GM12878 (cell line): ENCODE measurements at regions not wholly inside any gene's neighbourhood (a gene's known extent, or its start where the extent isn't known, plus 50 kb on each side); places are given as distances from the start of the nearest gene placed in this dataset.

Experiments
- ATAC-seq: fragments of 200-7000 bp; cut with Tn5 transposase; 3 replicates; pipeline ENCODE4 v1.9.1; 2020; ENCODE audit warnings: mild to moderate bottlenecking, moderate library complexity
- BruUV-seq: library from RNA; stranded (reverse); fragments of 400-500 nt; replicated peaks from 2 replicates; lab custom pipeline; 2021; lab: Mats Ljungman, UMichigan
- CTCF ChIA-PET: fragments of 300-600 bp; sonication (Branson Sonifier 250); formaldehyde crosslinking; extraction: SDS; loops from one replicate; lab custom pipeline; 2021; ENCODE audit warnings: inconsistent platforms; lab: Yijun Ruan, JAX
- POLR2A ChIA-PET: fragments of 350-600 bp; formaldehyde crosslinking; extraction: SDS; loops from one replicate; lab custom pipeline; 2021; ENCODE audit warnings: inconsistent platforms; lab: Charles Lee
- RAD21 ChIA-PET: fragments of 300-600 bp; sonication (Branson Sonifier 250); formaldehyde crosslinking; loops from one replicate; lab custom pipeline; 2023; ENCODE audit warnings: antibody characterized with exemption; ENCODE audit not compliant: unreplicated experiment; lab: Charles Lee
- SMC1A ChIA-PET: fragments of 300-600 bp; sonication (Branson Sonifier 250); formaldehyde crosslinking; loops from one replicate; lab custom pipeline; 2023; ENCODE audit not compliant: unreplicated experiment, uncharacterized antibody; lab: Charles Lee
- DNase-seq: peaks from one replicate; pipeline ENCODE4 v3.0.0-alpha.2; 2011; ENCODE audit warnings: low read depth, low spot score
- FAIRE-seq: peaks from 3 replicates; lab custom pipeline; 2011; peaks lifted over from hg19 to GRCh38; lab: Jason Lieb, UNC
- H2AFZ ChIP-seq: 2 replicates; pipeline ENCODE4 v1.6.0; 2011; ENCODE audit warnings: low read depth, low read length, control low read depth; ENCODE audit not compliant: control insufficient read depth
- H3K27ac ChIP-seq: 2 replicates; pipeline ENCODE4 v1.5.1; 2011; ENCODE audit warnings: control low read depth; ENCODE audit not compliant: control insufficient read depth, insufficient read depth
- H3K27me3 ChIP-seq, 2 experiments: replicated peaks in 1 of 2; 2 replicates each; pipeline versions ENCODE4 v1.6.0 to v1.6.1; 2011; ENCODE audit warnings: low read length in 1 of 2; ENCODE audit not compliant: control insufficient read depth in 2 of 2, insufficient read depth in 2 of 2
- H3K36me3 ChIP-seq, 2 experiments: 2 replicates each; pipeline ENCODE4 v1.5.1; 2011; ENCODE audit warnings: low read length in 1 of 2; ENCODE audit not compliant: control insufficient read depth in 2 of 2, insufficient read depth in 2 of 2
- H3K4me1 ChIP-seq: 2 replicates; pipeline ENCODE4 v1.6.1; 2011; ENCODE audit warnings: mild to moderate bottlenecking, low read length, moderate library complexity, mixed read lengths; ENCODE audit not compliant: control insufficient read depth, insufficient read depth
- H3K4me2 ChIP-seq: 2 replicates; pipeline ENCODE4 v1.6.0; 2011; ENCODE audit warnings: control low read depth; ENCODE audit not compliant: control insufficient read depth, insufficient read depth
- H3K4me3 ChIP-seq: fragments of 200-600 bp; sonication (generic); 2 replicates; pipeline ENCODE4 v1.5.1; 2016
- H3K79me2 ChIP-seq: 2 replicates; pipeline ENCODE4 v1.6.0; 2011; ENCODE audit warnings: low read length; ENCODE audit not compliant: control insufficient read depth, insufficient read depth
- H3K9ac ChIP-seq: 2 replicates; pipeline ENCODE4 v1.8.0; 2011; ENCODE audit warnings: low read length, control low read depth, mixed read lengths; ENCODE audit not compliant: control insufficient read depth, insufficient read depth
- H3K9me3 ChIP-seq: replicated peaks from 3 replicates; pipeline ENCODE4 v1.5.1; 2011; ENCODE audit warnings: mild to moderate bottlenecking, low read length; ENCODE audit not compliant: control insufficient read depth, insufficient read depth
- H4K20me1 ChIP-seq: 2 replicates; pipeline ENCODE4 v1.6.0; 2011; ENCODE audit not compliant: control insufficient read depth, insufficient read depth
- ASH2L ChIP-seq: fragments of 300-600, 200-600 bp; sonication (generic); IDR thresholded peaks from 2 replicates; pipeline ENCODE4 v1.6.1; 2017; ENCODE audit warnings: low read depth, mild to moderate bottlenecking, borderline replicate concordance
- CBX5 ChIP-seq: sonication (generic); IDR thresholded peaks from 2 replicates; pipeline ENCODE4 v1.6.1; 2016; ENCODE audit warnings: low read depth, moderate library complexity, mild to moderate bottlenecking, inconsistent platforms
- CHD1 ChIP-seq: IDR thresholded peaks from 2 replicates; pipeline ENCODE4 v1.6.1; 2012; ENCODE audit warnings: low read depth, low read length, improper control_type of control experiment
- CREB1 ChIP-seq: IDR thresholded peaks from 2 replicates; pipeline ENCODE4 v1.6.1; 2012; ENCODE audit warnings: low read depth, mild to moderate bottlenecking, inconsistent platforms
- EZH2 ChIP-seq: IDR thresholded peaks from 2 replicates; pipeline ENCODE4 v1.6.1; 2012; ENCODE audit warnings: low read depth, mild to moderate bottlenecking, control low read depth, inconsistent platforms, low read length, borderline replicate concordance; ENCODE audit not compliant: control insufficient read depth
- MEF2A ChIP-seq: IDR thresholded peaks from 2 replicates; pipeline ENCODE4 v1.6.1; 2011; ENCODE audit warnings: low read depth, mild to moderate bottlenecking, low read length, moderate library complexity; ENCODE audit not compliant: insufficient read depth
- MTA2 ChIP-seq: fragments of 450-650 bp; IDR thresholded peaks from 2 replicates; pipeline ENCODE4 v1.6.1; 2016; ENCODE audit warnings: low read depth, mild to moderate bottlenecking, moderate library complexity
- MYC ChIP-seq: IDR thresholded peaks from 2 replicates; pipeline ENCODE4 v1.6.1; 2011; ENCODE audit warnings: mild to moderate bottlenecking, low read length, moderate library complexity, inconsistent platforms; ENCODE audit not compliant: insufficient read depth, insufficient replicate concordance, insufficient read length, severe bottlenecking
- NRF1 ChIP-seq: conservative IDR thresholded peaks from 2 replicates; pipeline ENCODE4 v1.6.1; 2011; ENCODE audit warnings: mild to moderate bottlenecking, low read depth, low read length, improper control_type of control experiment
- POU2F2 ChIP-seq: IDR thresholded peaks from 3 replicates; pipeline ENCODE4 v1.6.1; 2011; ENCODE audit warnings: low read depth, mild to moderate bottlenecking, low read length, borderline replicate concordance
- SMC3 ChIP-seq: IDR thresholded peaks from 2 replicates; pipeline ENCODE4 v1.6.1; 2011; ENCODE audit warnings: low read length, improper control_type of control experiment, borderline replicate concordance
- SREBF2 ChIP-seq: IDR thresholded peaks from 2 replicates; pipeline ENCODE4 v1.6.1; 2012; ENCODE audit warnings: mild to moderate bottlenecking, low read length
- TBL1XR1 ChIP-seq: IDR thresholded peaks from 2 replicates; pipeline ENCODE4 v1.6.1; 2012; ENCODE audit warnings: low read depth, low read length, improper control_type of control experiment
- ZNF384 ChIP-seq: IDR thresholded peaks from 2 replicates; pipeline ENCODE4 v1.6.1; 2012; ENCODE audit warnings: low read depth, mild to moderate bottlenecking, low read length, improper control_type of control experiment, borderline replicate concordance
- WGBS: methylation state at CpG from one replicate; pipeline ENCODE4 v1.1.6; 2016; ENCODE audit warnings: low lambda C conversion rate; ENCODE audit not compliant: insufficient replicate concordance, insufficient coverage; ENCODE audit errors: missing lambda C conversion rate; 5-methylcytosine and 5-hydroxymethylcytosine counted together
- in situ Hi-C: fragments of 300-500 bp; cut with MboI; formaldehyde crosslinking; loops from 9 replicates; pipeline ENCODE4 v1.14.3; 2018; ENCODE audit warnings: mixed read lengths
- intact Hi-C: fragments of 100-400 bp; cut with micrococcal nuclease; formaldehyde crosslinking; loops from one replicate; pipeline ENCODE4 v1.14.2; 2022; ENCODE audit not compliant: unreplicated experiment
- TF ChIP-seq, protein P1 (sequence below): IDR thresholded peaks from 2 replicates; pipeline ENCODE4 v1.6.1; 2012; ENCODE audit warnings: low read depth, low read length, improper control_type of control experiment
- TF ChIP-seq, protein P2 (sequence below): fragments of 450-650 bp; IDR thresholded peaks from 2 replicates; pipeline ENCODE4 v1.6.1; 2017; ENCODE audit warnings: mild to moderate bottlenecking
- TF ChIP-seq, protein P3 (sequence below): fragments of 450-650 bp; formaldehyde crosslinking; IDR thresholded peaks from 2 replicates; pipeline ENCODE4 v1.4.0; 2022; ENCODE audit warnings: mild to moderate bottlenecking, moderate library complexity
- TF ChIP-seq, protein P4 (sequence below): IDR thresholded peaks from 2 replicates; pipeline ENCODE4 v1.6.1; 2012; ENCODE audit warnings: low read length, inconsistent platforms

DNA sequence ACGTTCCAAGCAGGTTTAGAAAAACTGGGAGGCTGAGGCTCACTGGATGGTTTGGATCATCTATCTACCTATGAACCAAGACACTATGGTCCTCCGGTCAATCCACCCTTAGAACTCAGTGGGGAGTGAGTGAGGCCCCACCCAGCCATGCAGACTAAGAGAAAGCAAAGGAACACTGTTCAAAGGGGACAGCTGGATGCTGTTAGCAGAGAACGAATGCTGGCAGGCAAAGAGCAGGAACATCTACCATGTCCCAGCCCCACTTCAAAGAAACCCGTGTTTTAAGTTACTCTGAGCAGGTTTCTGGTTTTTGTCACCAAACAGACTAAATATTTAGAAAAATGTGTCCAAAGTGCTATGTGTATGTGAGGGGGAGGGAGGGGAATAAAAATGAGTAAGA is 183.4 kb upstream of the XYLT1 start:
- ChIA-PET CTCF (no interaction called here), RAD21 (no interaction called here), POLR2A (no interaction called here), SMC1A (no interaction called here)
- no peaks in the 10 kb centered on the region for H3K9me3 ChIP-seq
- no peak overlapping the region for H2AFZ ChIP-seq
- TF ChIP-seq, protein P1, sequence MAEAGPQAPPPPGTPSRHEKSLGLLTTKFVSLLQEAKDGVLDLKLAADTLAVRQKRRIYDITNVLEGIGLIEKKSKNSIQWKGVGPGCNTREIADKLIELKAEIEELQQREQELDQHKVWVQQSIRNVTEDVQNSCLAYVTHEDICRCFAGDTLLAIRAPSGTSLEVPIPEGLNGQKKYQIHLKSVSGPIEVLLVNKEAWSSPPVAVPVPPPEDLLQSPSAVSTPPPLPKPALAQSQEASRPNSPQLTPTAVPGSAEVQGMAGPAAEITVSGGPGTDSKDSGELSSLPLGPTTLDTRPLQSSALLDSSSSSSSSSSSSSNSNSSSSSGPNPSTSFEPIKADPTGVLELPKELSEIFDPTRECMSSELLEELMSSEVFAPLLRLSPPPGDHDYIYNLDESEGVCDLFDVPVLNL = no peak
- no peak for TF ChIP-seq NRF1
- TF ChIP-seq, protein P2, sequence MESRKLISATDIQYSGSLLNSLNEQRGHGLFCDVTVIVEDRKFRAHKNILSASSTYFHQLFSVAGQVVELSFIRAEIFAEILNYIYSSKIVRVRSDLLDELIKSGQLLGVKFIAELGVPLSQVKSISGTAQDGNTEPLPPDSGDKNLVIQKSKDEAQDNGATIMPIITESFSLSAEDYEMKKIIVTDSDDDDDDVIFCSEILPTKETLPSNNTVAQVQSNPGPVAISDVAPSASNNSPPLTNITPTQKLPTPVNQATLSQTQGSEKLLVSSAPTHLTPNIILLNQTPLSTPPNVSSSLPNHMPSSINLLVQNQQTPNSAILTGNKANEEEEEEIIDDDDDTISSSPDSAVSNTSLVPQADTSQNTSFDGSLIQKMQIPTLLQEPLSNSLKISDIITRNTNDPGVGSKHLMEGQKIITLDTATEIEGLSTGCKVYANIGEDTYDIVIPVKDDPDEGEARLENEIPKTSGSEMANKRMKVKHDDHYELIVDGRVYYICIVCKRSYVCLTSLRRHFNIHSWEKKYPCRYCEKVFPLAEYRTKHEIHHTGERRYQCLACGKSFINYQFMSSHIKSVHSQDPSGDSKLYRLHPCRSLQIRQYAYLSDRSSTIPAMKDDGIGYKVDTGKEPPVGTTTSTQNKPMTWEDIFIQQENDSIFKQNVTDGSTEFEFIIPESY = no peak
- no peak for TF ChIP-seq MTA2
- TF ChIP-seq MEF2A = no peak
- TF ChIP-seq MYC = no peak
- no peak for TF ChIP-seq POU2F2
- TF ChIP-seq TBL1XR1 = no peak
- TF ChIP-seq CHD1 = no peak
- TF ChIP-seq CREB1 = no peak
- TF ChIP-seq CBX5 = no peak
- no peak for TF ChIP-seq ZNF384
- no peak for TF ChIP-seq SREBF2
- TF ChIP-seq ASH2L = no peak
- TF ChIP-seq SMC3 = no peak
- TF ChIP-seq EZH2 = no peak
- TF ChIP-seq, protein P3, sequence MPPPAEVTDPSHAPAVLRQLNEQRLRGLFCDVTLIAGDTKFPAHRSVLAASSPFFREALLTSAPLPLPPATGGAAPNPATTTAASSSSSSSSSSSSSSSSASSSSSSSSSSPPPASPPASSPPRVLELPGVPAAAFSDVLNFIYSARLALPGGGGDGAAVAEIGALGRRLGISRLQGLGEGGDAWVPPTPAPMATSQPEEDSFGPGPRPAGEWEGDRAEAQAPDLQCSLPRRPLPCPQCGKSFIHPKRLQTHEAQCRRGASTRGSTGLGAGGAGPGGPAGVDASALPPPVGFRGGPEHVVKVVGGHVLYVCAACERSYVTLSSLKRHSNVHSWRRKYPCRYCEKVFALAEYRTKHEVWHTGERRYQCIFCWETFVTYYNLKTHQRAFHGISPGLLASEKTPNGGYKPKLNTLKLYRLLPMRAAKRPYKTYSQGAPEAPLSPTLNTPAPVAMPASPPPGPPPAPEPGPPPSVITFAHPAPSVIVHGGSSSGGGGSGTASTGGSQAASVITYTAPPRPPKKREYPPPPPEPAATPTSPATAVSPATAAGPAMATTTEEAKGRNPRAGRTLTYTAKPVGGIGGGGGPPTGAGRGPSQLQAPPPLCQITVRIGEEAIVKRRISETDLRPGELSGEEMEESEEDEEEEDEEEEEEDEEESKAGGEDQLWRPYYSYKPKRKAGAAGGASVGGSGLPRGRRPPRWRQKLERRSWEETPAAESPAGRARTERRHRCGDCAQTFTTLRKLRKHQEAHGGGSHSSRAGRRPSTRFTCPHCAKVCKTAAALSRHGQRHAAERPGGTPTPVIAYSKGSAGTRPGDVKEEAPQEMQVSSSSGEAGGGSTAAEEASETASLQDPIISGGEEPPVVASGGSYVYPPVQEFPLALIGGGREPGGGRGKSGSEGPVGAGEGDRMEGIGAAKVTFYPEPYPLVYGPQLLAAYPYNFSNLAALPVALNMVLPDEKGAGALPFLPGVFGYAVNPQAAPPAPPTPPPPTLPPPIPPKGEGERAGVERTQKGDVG (CRISPR knock-in tag) = no peak
- TF ChIP-seq, protein P4, sequence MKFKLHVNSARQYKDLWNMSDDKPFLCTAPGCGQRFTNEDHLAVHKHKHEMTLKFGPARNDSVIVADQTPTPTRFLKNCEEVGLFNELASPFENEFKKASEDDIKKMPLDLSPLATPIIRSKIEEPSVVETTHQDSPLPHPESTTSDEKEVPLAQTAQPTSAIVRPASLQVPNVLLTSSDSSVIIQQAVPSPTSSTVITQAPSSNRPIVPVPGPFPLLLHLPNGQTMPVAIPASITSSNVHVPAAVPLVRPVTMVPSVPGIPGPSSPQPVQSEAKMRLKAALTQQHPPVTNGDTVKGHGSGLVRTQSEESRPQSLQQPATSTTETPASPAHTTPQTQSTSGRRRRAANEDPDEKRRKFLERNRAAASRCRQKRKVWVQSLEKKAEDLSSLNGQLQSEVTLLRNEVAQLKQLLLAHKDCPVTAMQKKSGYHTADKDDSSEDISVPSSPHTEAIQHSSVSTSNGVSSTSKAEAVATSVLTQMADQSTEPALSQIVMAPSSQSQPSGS = no peak
- no peak for ATAC-seq
- FAIRE-seq = no peak
- no peak overlapping the region for H3K4me3 ChIP-seq
- peaks cover 2% of the 10 kb centered on the region in 2 experiments; a peak in 3 of 4 replicates for H3K27me3 ChIP-seq
- BruUV-seq = no TSS peak
- H3K79me2 ChIP-seq = no peaks in the 10 kb centered on the region
- no peaks in the 10 kb centered on the region for H3K4me1 ChIP-seq
- no peaks in the 10 kb centered on the region for H4K20me1 ChIP-seq
- H3K27ac ChIP-seq = no peak overlapping the region
- no peaks in the 10 kb centered on the region for H3K36me3 ChIP-seq
- in situ Hi-C loops = no loop called here
- WGBS = 0% methylated on average over 4 of the region's 4 CpGs
- intact Hi-C loops = no loop called here
- DNase-seq = no peak
- no peak overlapping the region for H3K9ac ChIP-seq
- H3K4me2 ChIP-seq = no peak overlapping the region
